IMR-90 (cell line): ENCODE measurements at regions not wholly inside any gene's neighbourhood (a gene's known extent, or its start where the extent isn't known, plus 50 kb on each side); places are given as distances from the start of the nearest gene placed in this dataset.

ENCODE experiments used
- ATAC-seq: fragments of 200-7000 bp; cut with Tn5 transposase; 2 replicates; pipeline ENCODE4 v1.9.1; 2020; ENCODE audit warnings: low read depth, mild to moderate bottlenecking, moderate library complexity
- BruUV-seq: library from RNA; stranded (reverse); fragments of 400-500 nt; replicated peaks from 2 replicates; lab custom pipeline; 2021; lab: Mats Ljungman, UMichigan
- CTCF ChIA-PET: fragments of 300-600 bp; formaldehyde crosslinking; extraction: SDS; loops from one replicate; lab custom pipeline; 2021; ENCODE audit warnings: antibody characterized with exemption; lab: Yijun Ruan, JAX
- POLR2A ChIA-PET: fragments of 300-600 bp; sonication (Branson Sonifier 250); formaldehyde crosslinking; loops from one replicate; lab custom pipeline; 2022; ENCODE audit warnings: antibody characterized with exemption; ENCODE audit not compliant: unreplicated experiment; lab: Charles Lee
- DNase-seq: peaks from one replicate; pipeline ENCODE4 v3.0.0; 2013
- H2AFZ ChIP-seq: replicated peaks from 2 replicates; pipeline ENCODE3; 2013; ENCODE audit warnings: low read length, mild to moderate bottlenecking; ENCODE audit not compliant: poor library complexity
- H2AK5ac ChIP-seq: 2 replicates; pipeline ENCODE4 v1.6.1; 2013; ENCODE audit warnings: low read depth, low read length, inconsistent platforms
- H2AK9ac ChIP-seq: replicated peaks from 2 replicates; pipeline ENCODE3; 2013; ENCODE audit warnings: mild to moderate bottlenecking, low read depth, low read length, moderate library complexity; ENCODE audit not compliant: poor library complexity
- H2BK120ac ChIP-seq: 2 replicates; pipeline ENCODE4 v1.6.1; 2013; ENCODE audit warnings: low read depth, low read length, inconsistent platforms
- H2BK15ac ChIP-seq: 3 replicates; pipeline ENCODE4 v1.6.1; 2013; ENCODE audit warnings: low read depth, low read length, inconsistent platforms
- H2BK20ac ChIP-seq: 2 replicates; pipeline ENCODE4 v1.6.1; 2013; ENCODE audit warnings: low read depth, mild to moderate bottlenecking, inconsistent platforms, low read length, moderate library complexity
- H2BK5ac ChIP-seq: 2 replicates; pipeline ENCODE4 v1.6.1; 2013; ENCODE audit warnings: mild to moderate bottlenecking, low read depth, low read length, inconsistent platforms; ENCODE audit not compliant: poor library complexity, severe bottlenecking
- H3K14ac ChIP-seq: replicated peaks from 2 replicates; pipeline ENCODE4 v1.6.1; 2013; ENCODE audit warnings: low read depth, low read length, inconsistent platforms
- H3K18ac ChIP-seq: 2 replicates; pipeline ENCODE4 v1.6.1; 2013; ENCODE audit warnings: low read depth, low read length, control low read depth
- H3K23ac ChIP-seq: 2 replicates; pipeline ENCODE4 v1.6.1; 2013; ENCODE audit warnings: low read depth, low read length, inconsistent platforms
- H3K27ac ChIP-seq: 2 replicates; pipeline ENCODE4 v1.5.1; 2013; ENCODE audit warnings: mild to moderate bottlenecking, control low read depth, low read length; ENCODE audit not compliant: insufficient read depth
- H3K27me3 ChIP-seq: 2 replicates; pipeline ENCODE4 v1.6.1; 2013; ENCODE audit warnings: low read length; ENCODE audit not compliant: control insufficient read depth, insufficient read depth
- H3K36me3 ChIP-seq: 2 replicates; pipeline ENCODE4 v1.6.1; 2013; ENCODE audit warnings: low read length, mixed read lengths; ENCODE audit not compliant: control insufficient read depth, insufficient read depth
- H3K4ac ChIP-seq: 2 replicates; pipeline ENCODE4 v1.6.1; 2013; ENCODE audit warnings: low read depth, low read length, inconsistent platforms
- H3K4me1 ChIP-seq: 2 replicates; pipeline ENCODE4 v1.6.1; 2013; ENCODE audit warnings: low read length, mixed read lengths; ENCODE audit not compliant: control insufficient read depth, insufficient read depth
- H3K4me2 ChIP-seq: 2 replicates; pipeline ENCODE4 v1.6.1; 2013; ENCODE audit warnings: low read depth, mild to moderate bottlenecking, control low read depth, low read length, moderate library complexity
- H3K4me3 ChIP-seq: 2 replicates; pipeline ENCODE4 v1.5.1; 2013; ENCODE audit warnings: low read depth, mild to moderate bottlenecking, control low read depth, low read length, moderate library complexity; ENCODE audit not compliant: insufficient read depth
- H3K56ac ChIP-seq: 2 replicates; pipeline ENCODE4 v1.6.1; 2013; ENCODE audit warnings: low read length, inconsistent platforms; ENCODE audit not compliant: insufficient read depth; ENCODE audit errors: extremely low read depth
- H3K79me1 ChIP-seq, 2 experiments: 2 replicates each; pipeline ENCODE4 v1.6.1; 2013; ENCODE audit warnings: low read length in 2 of 2, inconsistent platforms in 1 of 2, low read depth in 1 of 2
- H3K9ac ChIP-seq: 2 replicates; pipeline ENCODE4 v1.6.1; 2013; ENCODE audit warnings: low read depth, low read length, control low read depth
- H3K9me1 ChIP-seq: 2 replicates; pipeline ENCODE4 v1.6.1; 2013; ENCODE audit warnings: low read length, inconsistent platforms; ENCODE audit not compliant: insufficient read depth
- H3K9me3 ChIP-seq: 2 replicates; pipeline ENCODE4 v1.6.1; 2013; ENCODE audit warnings: low read length; ENCODE audit not compliant: control insufficient read depth, insufficient read depth
- H4K20me1 ChIP-seq: 2 replicates; pipeline ENCODE4 v1.6.1; 2013; ENCODE audit warnings: low read length, inconsistent platforms; ENCODE audit not compliant: insufficient read depth
- H4K5ac ChIP-seq: 2 replicates; pipeline ENCODE4 v1.6.1; 2013; ENCODE audit warnings: mild to moderate bottlenecking, low read depth, low read length, control low read depth
- H4K8ac ChIP-seq, 2 experiments: 2 replicates each; pipeline ENCODE4 v1.6.1; 2013; ENCODE audit warnings: low read depth in 2 of 2, low read length in 2 of 2, control low read depth in 1 of 2, inconsistent platforms in 1 of 2
- H4K91ac ChIP-seq: 2 replicates; pipeline ENCODE4 v1.6.1; 2013; ENCODE audit warnings: low read depth, low read length, inconsistent platforms; ENCODE audit not compliant: insufficient read depth
- BHLHE40 ChIP-seq: fragments of 150-350 bp; IDR thresholded peaks from 2 replicates; pipeline ENCODE4 v1.6.1; 2016; ENCODE audit warnings: mild to moderate bottlenecking, low read depth, low read length
- CEBPB ChIP-seq: IDR thresholded peaks from 2 replicates; pipeline ENCODE4 v1.6.1; 2012; ENCODE audit warnings: low read depth, low read length, improper control_type of control experiment
- CHD1 ChIP-seq: IDR thresholded peaks from 2 replicates; pipeline ENCODE4 v1.6.1; 2012; ENCODE audit warnings: low read depth, low read length, improper control_type of control experiment
- ELK1 ChIP-seq: fragments of 150-350 bp; IDR thresholded peaks from 2 replicates; pipeline ENCODE4 v1.6.1; 2016; ENCODE audit warnings: low read depth, mild to moderate bottlenecking, low read length, moderate library complexity, borderline replicate concordance
- MAFK ChIP-seq: IDR thresholded peaks from 2 replicates; pipeline ENCODE4 v1.6.1; 2012; ENCODE audit warnings: low read depth, low read length, improper control_type of control experiment
- MAZ ChIP-seq: IDR thresholded peaks from 2 replicates; pipeline ENCODE4 v1.6.1; 2012; ENCODE audit warnings: low read depth, mild to moderate bottlenecking, low read length, improper control_type of control experiment, moderate library complexity, borderline replicate concordance
- MXI1 ChIP-seq: IDR thresholded peaks from 2 replicates; pipeline ENCODE4 v1.6.1; 2012; ENCODE audit warnings: low read depth, mild to moderate bottlenecking, low read length, moderate library complexity, borderline replicate concordance
- NFE2L2 ChIP-seq: fragments of 150-350 bp; IDR thresholded peaks from 2 replicates; pipeline ENCODE4 v1.6.1; 2016; ENCODE audit warnings: low read depth, mild to moderate bottlenecking, low read length
- POLR2A ChIP-seq: IDR thresholded peaks from 2 replicates; pipeline ENCODE4 v1.6.1; 2012; ENCODE audit warnings: mild to moderate bottlenecking, low read depth, low read length
- RAD21 ChIP-seq: IDR thresholded peaks from 2 replicates; pipeline ENCODE4 v1.6.1; 2012; ENCODE audit warnings: low read length, improper control_type of control experiment
- RCOR1 ChIP-seq: IDR thresholded peaks from 2 replicates; pipeline ENCODE4 v1.6.1; 2012; ENCODE audit warnings: mild to moderate bottlenecking, low read length, improper control_type of control experiment; ENCODE audit not compliant: insufficient replicate concordance
- SMC3 ChIP-seq: fragments of 150-350 bp; IDR thresholded peaks from 2 replicates; pipeline ENCODE4 v1.6.1; 2016; ENCODE audit warnings: low read depth, mild to moderate bottlenecking, antibody characterized with exemption, low read length, moderate library complexity
- USF2 ChIP-seq: fragments of 150-350 bp; IDR thresholded peaks from 2 replicates; pipeline ENCODE4 v1.6.1; 2017; ENCODE audit warnings: mild to moderate bottlenecking, antibody characterized with exemption, low read length, low read depth
- WGBS, 2 experiments: methylation state at CpG; one replicate each; pipeline versions ENCODE4 v1.1.5 to v1.1.7; 2013; ENCODE audit warnings: missing lambda C conversion rate in 2 of 2; ENCODE audit not compliant: insufficient read length in 1 of 2; ENCODE audit errors: extremely low coverage in 2 of 2; 5-methylcytosine and 5-hydroxymethylcytosine counted together
- dilution Hi-C: fragments of 300-500 bp; cut with HindIII; formaldehyde crosslinking; loops from one replicate; pipeline ENCODE4 v1.14.3; 2018; ENCODE audit warnings: low sequenced_read_pairs; ENCODE audit not compliant: unreplicated experiment
- in situ Hi-C: fragments of 300-500 bp; cut with MboI; formaldehyde crosslinking; loops from 3 replicates; pipeline ENCODE4 v1.14.3; 2019; ENCODE audit warnings: low sequenced_read_pairs, inconsistent platforms, mixed read lengths
- intact Hi-C: fragments of 100-400 bp; cut with micrococcal nuclease; formaldehyde crosslinking; loops from 2 replicates; pipeline ENCODE4 v1.10.0; 2022

- H4K5ac ChIP-seq, result no peak overlapping the region
- H3K27ac ChIP-seq, result no peak overlapping the region
- no peak overlapping the region for H2BK120ac ChIP-seq
- H2AK5ac ChIP-seq, result no peak overlapping the region
- no peaks in the 10 kb centered on the region for H3K4me1 ChIP-seq
- H3K56ac ChIP-seq, result no peak overlapping the region
- no peak for TF ChIP-seq MXI1
- no peak for TF ChIP-seq CEBPB
- TF ChIP-seq RAD21, result no peak
- no peak for TF ChIP-seq USF2
- TF ChIP-seq MAFK, result no peak
- TF ChIP-seq CHD1, result no peak
- TF ChIP-seq BHLHE40, result no peak
- TF ChIP-seq ELK1, result no peak
- no peak for TF ChIP-seq SMC3
- no peak for TF ChIP-seq RCOR1
- no peak for TF ChIP-seq POLR2A
- TF ChIP-seq NFE2L2, result no peak
- no peak for TF ChIP-seq MAZ
- H3K27me3 ChIP-seq, result no peaks in the 10 kb centered on the region
- no peak overlapping the region for H4K8ac ChIP-seq
- H2BK20ac ChIP-seq, result no peak overlapping the region
- H4K20me1 ChIP-seq, result no peaks in the 10 kb centered on the region
- no peak overlapping the region for H2BK15ac ChIP-seq
- H2AFZ ChIP-seq, result no peak overlapping the region
- H3K9ac ChIP-seq, result no peak overlapping the region
- no peak overlapping the region for H3K4me3 ChIP-seq
- H3K79me1 ChIP-seq, result no peaks in the 10 kb centered on the region
- WGBS, 2 experiments, result 40% methylated on average over 2 of the region's 7 CpGs; no CpG with 5 or more reads in 1 of the 2 experiments
- no peak overlapping the region for H2BK5ac ChIP-seq
- H3K14ac ChIP-seq, result no peak overlapping the region
- dilution Hi-C loops (no loop called here), intact Hi-C loops (no loop called here), in situ Hi-C loops (no loop called here)
- ChIA-PET CTCF (no interaction called here), POLR2A (no interaction called here)
- no peaks in the 10 kb centered on the region for H3K9me1 ChIP-seq
- H3K23ac ChIP-seq, result no peak overlapping the region
- no peak overlapping the region for H3K18ac ChIP-seq
- ATAC-seq (no peak), DNase-seq (no peak)
- no peaks in the 10 kb centered on the region for H3K36me3 ChIP-seq
- no peak overlapping the region for H3K4ac ChIP-seq
- no peaks in the 10 kb centered on the region for H3K9me3 ChIP-seq
- H3K4me2 ChIP-seq, result no peak overlapping the region
- no peak overlapping the region for H4K91ac ChIP-seq
- H2AK9ac ChIP-seq, result no peak overlapping the region
- no TSS peak for BruUV-seq
Observed at GRCh38 chr1:176364236-176364905, 98.6 kb upstream of the PAPPA2 start.
